ENCODE measurements at regions not wholly inside any gene's neighbourhood (a gene's known extent, or its start where the extent isn't known, plus 50 kb on each side); places are given as distances from the start of the nearest gene placed in this dataset.

- TF ChIP-seq CTCF (IDR thresholded peaks at IDR 0.05) (no peak), EP300 (IDR thresholded peaks at IDR 0.05) (no peak)
These were observed 94.5 kb downstream of the PPP1R3A start for GRCh38 chr7:113824117-113824823.
